Activated naive CD4-positive, alpha-beta T cell treated with anti-CD3 and anti-CD28 coated beads for 36 hours (primary cell): ENCODE measurements at regions not wholly inside any gene's neighbourhood (a gene's known extent, or its start where the extent isn't known, plus 50 kb on each side); places are given as distances from the start of the nearest gene placed in this dataset.

ENCODE experiments used
- CTCF ChIA-PET: fragments of 350-600 bp; sonication (Branson Sonifier 250); formaldehyde crosslinking; loops from one replicate; lab custom pipeline; 2021; ENCODE audit warnings: antibody characterized with exemption; lab: Charles Lee
- DNase-seq: peaks from one replicate; pipeline ENCODE4 v3.0.0-alpha.2; 2020
- H3K27ac Mint-ChIP-seq: one replicate; pipeline ENCODE4 v1.8.0; 2021; ENCODE audit warnings: mild to moderate bottlenecking, mixed read lengths
- H3K27me3 Mint-ChIP-seq: one replicate; pipeline ENCODE4 v1.8.0; 2021; ENCODE audit warnings: low read depth, mixed read lengths
- H3K36me3 Mint-ChIP-seq: one replicate; pipeline ENCODE4 v1.8.0; 2021; ENCODE audit warnings: low read depth, mixed read lengths
- H3K4me1 Mint-ChIP-seq: one replicate; pipeline ENCODE4 v1.8.0; 2021; ENCODE audit warnings: low read depth, mixed read lengths
- H3K4me3 Mint-ChIP-seq: one replicate; pipeline ENCODE4 v1.8.0; 2021; ENCODE audit warnings: mild to moderate bottlenecking, moderate library complexity, mixed read lengths
- H3K9me3 Mint-ChIP-seq: one replicate; pipeline ENCODE4 v1.8.0; 2021; ENCODE audit warnings: mixed read lengths
- intact Hi-C: fragments of 100-400 bp; cut with micrococcal nuclease; formaldehyde crosslinking; loops from one replicate; pipeline ENCODE4 v1.15.1; 2023

GRCh38 chr5:82351754-82352145, 73.6 kb upstream of the RPS23 start:
- Mint-ChIP-seq H3K27ac (no peak overlapping the region), H3K4me3 (no peak overlapping the region), H3K27me3 (no peaks in the 10 kb centered on the region), H3K36me3 (no peaks in the 10 kb centered on the region), H3K9me3 (no peaks in the 10 kb centered on the region), H3K4me1 (peaks cover 23% of the 10 kb centered on the region)
- CTCF ChIA-PET = interaction anchor here (1.0 to 4.0 kb wide), 9 partner anchors 10 to 444 kb away, joined by 3 to 30 read pairs (median 4); no protein-coding TSS in a partner anchor
- DNase-seq = no peak
- intact Hi-C loops = loop anchor here (1.0 to 5.0 kb wide), 9 partner anchors 39 to 1366 kb away; no protein-coding TSS in a partner anchor

GRCh38 chr5:82351297-82351696, 73.1 kb upstream of the RPS23 start:
- Mint-ChIP-seq H3K36me3 (no peaks in the 10 kb centered on the region), H3K27ac (no peak overlapping the region), H3K4me3 (no peak overlapping the region), H3K9me3 (no peaks in the 10 kb centered on the region), H3K4me1 (peaks cover 20% of the 10 kb centered on the region), H3K27me3 (no peaks in the 10 kb centered on the region)
- CTCF ChIA-PET = interaction anchor here (0.7 to 4.0 kb wide), 11 partner anchors 9 to 445 kb away, joined by 3 to 30 read pairs (median 4); no protein-coding TSS in a partner anchor
- DNase-seq = no peak
- intact Hi-C loops = loop anchor here (1.0 to 5.0 kb wide), 4 partner anchors 38 to 1366 kb away; no protein-coding TSS in a partner anchor

GRCh38 chr5:82349652-82350051, 71.5 kb upstream of the RPS23 start:
- Mint-ChIP-seq H3K27me3 (no peaks in the 10 kb centered on the region), H3K36me3 (no peaks in the 10 kb centered on the region), H3K27ac (no peak overlapping the region), H3K4me1 (peaks cover 10% of the 10 kb centered on the region), H3K9me3 (no peaks in the 10 kb centered on the region), H3K4me3 (no peak overlapping the region)
- DNase-seq = peak; percentile 79
- intact Hi-C loops = loop anchor here (2.0 to 5.0 kb wide), 2 partner anchors 37 to 1368 kb away; no protein-coding TSS in a partner anchor
- CTCF ChIA-PET = interaction anchor here (0.8 to 4.0 kb wide), 6 partner anchors 18 to 292 kb away, joined by 3 to 30 read pairs (median 4); no protein-coding TSS in a partner anchor

GRCh38 chr5:82348784-82349425, 70.8 kb upstream of the RPS23 start:
- H3K4me1 Mint-ChIP-seq = peaks cover 6% of the 10 kb centered on the region
- DNase-seq = no peak
- no peak overlapping the region for H3K27ac Mint-ChIP-seq
- H3K27me3 Mint-ChIP-seq = peaks cover under 1% of the 10 kb centered on the region
- H3K9me3 Mint-ChIP-seq = no peaks in the 10 kb centered on the region
- H3K36me3 Mint-ChIP-seq = no peaks in the 10 kb centered on the region
- no peak overlapping the region for H3K4me3 Mint-ChIP-seq
- CTCF ChIA-PET = interaction anchor here (0.6 to 1.3 kb wide), 4 partner anchors 63 to 716 kb away, joined by 3 to 4 read pairs (median 4); no protein-coding TSS in a partner anchor
- intact Hi-C loops = no loop called here

- Mint-ChIP-seq H3K4me1 (peaks cover 6% of the 10 kb centered on the region), H3K27ac (no peak overlapping the region), H3K27me3 (peaks cover 6% of the 10 kb centered on the region), H3K4me3 (no peak overlapping the region), H3K9me3 (no peaks in the 10 kb centered on the region), H3K36me3 (no peaks in the 10 kb centered on the region)
- peak; percentile 19 for DNase-seq
- intact Hi-C loops = no loop called here
- CTCF ChIA-PET = interaction anchor here (0.6 to 0.8 kb wide), 2 partner anchors 36 to 122 kb away, joined by 3 to 4 read pairs; no protein-coding TSS in a partner anchor
These were observed 69.2 kb upstream of the RPS23 start for GRCh38 chr5:82347201-82347865.

GRCh38 chr5:82346399-82347165, 68.4 kb upstream of the RPS23 start:
- Mint-ChIP-seq H3K9me3 (no peaks in the 10 kb centered on the region), H3K27me3 (peaks cover 6% of the 10 kb centered on the region), H3K4me1 (peaks cover 6% of the 10 kb centered on the region), H3K27ac (no peak overlapping the region), H3K4me3 (no peak overlapping the region), H3K36me3 (no peaks in the 10 kb centered on the region)
- intact Hi-C loops = no loop called here
- DNase-seq = no peak
- CTCF ChIA-PET = interaction anchor here (0.6 kb wide), 1 partner anchor 122 kb away, joined by 3 read pairs; no protein-coding TSS in a partner anchor

GRCh38 chr5:82345108-82345507, 67.0 kb upstream of the RPS23 start:
- H3K4me3 Mint-ChIP-seq = no peak overlapping the region
- H3K27ac Mint-ChIP-seq = no peak overlapping the region
- peaks cover 6% of the 10 kb centered on the region for H3K4me1 Mint-ChIP-seq
- no peaks in the 10 kb centered on the region for H3K36me3 Mint-ChIP-seq
- H3K27me3 Mint-ChIP-seq = peaks cover 9% of the 10 kb centered on the region
- no peak for DNase-seq
- intact Hi-C loops = no loop called here
- CTCF ChIA-PET = no interaction called here
- H3K9me3 Mint-ChIP-seq = no peaks in the 10 kb centered on the region

- intact Hi-C loops = no loop called here
- no peak overlapping the region for H3K27ac Mint-ChIP-seq
- H3K36me3 Mint-ChIP-seq = no peaks in the 10 kb centered on the region
- H3K9me3 Mint-ChIP-seq = no peaks in the 10 kb centered on the region
- peaks cover 13% of the 10 kb centered on the region for H3K27me3 Mint-ChIP-seq
- no peaks in the 10 kb centered on the region for H3K4me1 Mint-ChIP-seq
- no peak overlapping the region for H3K4me3 Mint-ChIP-seq
- CTCF ChIA-PET = interaction anchor here (1.6 kb wide), 1 partner anchor 10 kb away, joined by 4 read pairs; no protein-coding TSS in a partner anchor
- DNase-seq = no peak
These were observed 63.2 kb upstream of the RPS23 start for GRCh38 chr5:82341325-82341724.

- Mint-ChIP-seq H3K27ac (no peak overlapping the region), H3K4me1 (no peaks in the 10 kb centered on the region), H3K36me3 (no peaks in the 10 kb centered on the region), H3K4me3 (no peak overlapping the region), H3K27me3 (peaks cover 13% of the 10 kb centered on the region), H3K9me3 (no peaks in the 10 kb centered on the region)
- no peak for DNase-seq
- intact Hi-C loops = no loop called here
- CTCF ChIA-PET = no interaction called here
These were observed 62.6 kb upstream of the RPS23 start for GRCh38 chr5:82340799-82341198.

- no peaks in the 10 kb centered on the region for H3K9me3 Mint-ChIP-seq
These were observed 61.6 kb upstream of the RPS23 start for GRCh38 chr5:82339792-82340191.

GRCh38 chr5:82338771-82339373, 60.7 kb upstream of the RPS23 start:
- no peaks in the 10 kb centered on the region for H3K9me3 Mint-ChIP-seq
- no peaks in the 10 kb centered on the region for H3K4me1 Mint-ChIP-seq
- H3K36me3 Mint-ChIP-seq = no peaks in the 10 kb centered on the region
- CTCF ChIA-PET = no interaction called here
- no peak for DNase-seq
- intact Hi-C loops = no loop called here
- no peak overlapping the region for H3K4me3 Mint-ChIP-seq
- H3K27me3 Mint-ChIP-seq = peaks cover 12% of the 10 kb centered on the region
- no peak overlapping the region for H3K27ac Mint-ChIP-seq

More at GRCh38 chr5:82339792-82340191, 61.6 kb upstream of the RPS23 start:
- no peak overlapping the region for H3K27ac Mint-ChIP-seq
- H3K4me1 Mint-ChIP-seq = no peaks in the 10 kb centered on the region
- intact Hi-C loops = no loop called here
- H3K27me3 Mint-ChIP-seq = peaks cover 13% of the 10 kb centered on the region
- DNase-seq = no peak
- CTCF ChIA-PET = no interaction called here
- no peak overlapping the region for H3K4me3 Mint-ChIP-seq
- no peaks in the 10 kb centered on the region for H3K36me3 Mint-ChIP-seq

- Mint-ChIP-seq H3K4me1 (no peaks in the 10 kb centered on the region), H3K36me3 (no peaks in the 10 kb centered on the region), H3K27me3 (peaks cover 6% of the 10 kb centered on the region), H3K27ac (no peak overlapping the region), H3K9me3 (no peaks in the 10 kb centered on the region), H3K4me3 (no peak overlapping the region)
- intact Hi-C loops = no loop called here
- no peak for DNase-seq
- CTCF ChIA-PET = no interaction called here
These were observed 58.8 kb upstream of the RPS23 start for GRCh38 chr5:82336959-82337351.
